ENCODE measurements at regions not wholly inside any gene's neighbourhood (a gene's known extent, or its start where the extent isn't known, plus 50 kb on each side); places are given as distances from the start of the nearest gene placed in this dataset.

- H2BK12ac ChIP-seq (ENCODE audit: low read depth, low read length): no peak overlapping the region
- H4K5ac ChIP-seq (ENCODE audit: insufficient read length, low read depth, low read length): no peak overlapping the region
- H3K27me3 ChIP-seq (replicated peaks in 1 of 4; ENCODE audit: control insufficient read depth in 3 of 4, extremely low read depth in 1 of 4, insufficient read depth in 3 of 4, low read length in 3 of 4): no peaks in the 10 kb centered on the region
- ChIA-PET POLR2A (ENCODE audit: partially characterized antibody) (no interaction called here), CTCF (ENCODE audit: partially characterized antibody) (interaction anchor here (1.2 to 1.3 kb wide), 3 partner anchors 12 to 168 kb away, joined by 3 read pairs; no protein-coding TSS in a partner anchor)
- H3K9ac ChIP-seq (replicated peaks in 1 of 4; ENCODE audit: extremely low read depth in 1 of 4, low read depth in 3 of 4, low read length in 3 of 4): no peak overlapping the region
- no peak overlapping the region for H2BK120ac ChIP-seq (replicated peaks; ENCODE audit: low read depth, low read length)
- H3K14ac ChIP-seq (ENCODE audit: insufficient read length): no peak overlapping the region
- 95% methylated on average over 3 of the region's 3 CpGs; no CpG with 5 or more reads in 1 of the 2 experiments for WGBS, 2 experiments (ENCODE audit: extremely low coverage in 1 of 2, insufficient coverage in 1 of 2, insufficient read length in 1 of 2, insufficient replicate concordance in 2 of 2, low coverage in 1 of 2, low lambda C conversion rate in 2 of 2, missing lambda C conversion rate in 1 of 2)
- no peak overlapping the region for H3K56ac ChIP-seq (replicated peaks; ENCODE audit: insufficient read length, low read depth, low read length)
- no peaks in the 10 kb centered on the region for H3K9me3 ChIP-seq (ENCODE audit: insufficient read depth in 2 of 2, low read depth in 1 of 2, low read length in 1 of 2)
- H3K4ac ChIP-seq (replicated peaks; ENCODE audit: insufficient read length, low read depth, low read length): no peak overlapping the region
- no peaks in the 10 kb centered on the region for H4K20me1 ChIP-seq (replicated peaks in 1 of 2; ENCODE audit: control insufficient read depth in 1 of 2, insufficient read depth in 2 of 2, low read length in 2 of 2)
- H3K23ac ChIP-seq (ENCODE audit: insufficient read length): no peak overlapping the region
- no peak overlapping the region for H3K27ac ChIP-seq (ENCODE audit: low read depth, low read length)
- H4K91ac ChIP-seq (replicated peaks; ENCODE audit: insufficient read length, low read length): no peak overlapping the region
- no peaks in the 10 kb centered on the region; the same call in 1 of the 2 replicates for H3K23me2 ChIP-seq (ENCODE audit: low read depth, low read length)
- H3K4me3 ChIP-seq (ENCODE audit: extremely low read depth in 1 of 4, insufficient read depth in 2 of 4, low read depth in 3 of 4, low read length in 4 of 4): no peak overlapping the region
- FAIRE-seq (no peak), DNase-seq (ENCODE audit: low read depth in 1 of 2, low spot score in 2 of 2) (no peak)
- no peak overlapping the region for H2BK5ac ChIP-seq (ENCODE audit: low read depth, low read length)
- H3K4me2 ChIP-seq (ENCODE audit: insufficient read depth in 1 of 2, low read depth in 2 of 2, low read length in 2 of 2): no peak overlapping the region
- H2AFZ ChIP-seq (ENCODE audit: low read length): no peak overlapping the region
- no peak overlapping the region for H2BK20ac ChIP-seq (ENCODE audit: low read length)
- H4K8ac ChIP-seq (ENCODE audit: extremely low read depth, insufficient read depth, low read length): no peak overlapping the region
- H3K79me2 ChIP-seq (ENCODE audit: control insufficient read depth in 1 of 2, insufficient read depth in 2 of 2, low read length in 2 of 2): no peaks in the 10 kb centered on the region
- H2AK5ac ChIP-seq (ENCODE audit: low read depth, low read length): no peak overlapping the region
- H3K18ac ChIP-seq (ENCODE audit: extremely low read depth, low read length): no peak overlapping the region
- no peaks in the 10 kb centered on the region for H3K4me1 ChIP-seq (replicated peaks in 1 of 4; ENCODE audit: control insufficient read depth in 3 of 4, insufficient read depth in 4 of 4, low read length in 3 of 4)
- TF ChIP-seq YY1 (IDR thresholded peaks at IDR 0.05; ENCODE audit: low read depth, low read length) (no peak), HDAC6 (IDR thresholded peaks at IDR 0.05; ENCODE audit: low read depth, low read length) (no peak), CBX8 (IDR thresholded peaks at IDR 0.05; ENCODE audit: borderline replicate concordance, low read depth, low read length) (no peak), CHD1 (IDR thresholded peaks at IDR 0.05; ENCODE audit: low read depth, low read length) (no peak), BRCA1 (IDR thresholded peaks at IDR 0.05; ENCODE audit: low read depth, low read length) (no peak), E2F6 (IDR thresholded peaks at IDR 0.05) (no peak), MAX (IDR thresholded peaks at IDR 0.05) (no peak), NRF1 (IDR thresholded peaks at IDR 0.05; ENCODE audit: low read depth, low read length) (no peak), KDM5A (IDR thresholded peaks at IDR 0.05; ENCODE audit: low read length) (no peak), ZNF274 (IDR thresholded peaks at IDR 0.05; ENCODE audit: borderline replicate concordance, extremely low read depth, low read length) (no peak), SIX5 (IDR thresholded peaks at IDR 0.05; ENCODE audit: low read depth, low read length) (no peak), SIRT6 (IDR thresholded peaks at IDR 0.05; ENCODE audit: low read length) (no peak), FOSL1 (IDR thresholded peaks at IDR 0.05; ENCODE audit: insufficient read depth, low read depth, low read length) (no peak), KDM1A (IDR thresholded peaks at IDR 0.05; ENCODE audit: borderline replicate concordance, low read length) (no peak), EGR1 (IDR thresholded peaks at IDR 0.05; ENCODE audit: borderline replicate concordance, low read depth, low read length) (no peak), SUZ12 (IDR thresholded peaks at IDR 0.05; ENCODE audit: low read length) (no peak)
- H2BK15ac ChIP-seq (ENCODE audit: low read length): no peak overlapping the region
- no peaks in the 10 kb centered on the region for H3K36me3 ChIP-seq (ENCODE audit: control insufficient read depth in 2 of 4, insufficient read depth in 4 of 4, low read length in 3 of 4)
- no peaks in the 10 kb centered on the region for H3K79me1 ChIP-seq (ENCODE audit: low read depth, low read length)
Measured at GRCh38 chr9:31135567-31135966, 1248.9 kb upstream of the ACO1 start.
